ENCODE measurements at regions not wholly inside any gene's neighbourhood (a gene's known extent, or its start where the extent isn't known, plus 50 kb on each side); places are given as distances from the start of the nearest gene placed in this dataset.

- Histone ChIP-seq H2BK20ac (ENCODE audit: low read length) (no peak overlapping the region), H2BK15ac (ENCODE audit: low read length) (no peak overlapping the region), H3K27me3 (replicated peaks in 1 of 4; ENCODE audit: control insufficient read depth in 3 of 4, extremely low read depth in 1 of 4, insufficient read depth in 3 of 4, low read length in 3 of 4) (no peaks in the 10 kb centered on the region), H3K4me2 (ENCODE audit: insufficient read depth in 1 of 2, low read depth in 2 of 2, low read length in 2 of 2) (no peak overlapping the region), H4K91ac (replicated peaks; ENCODE audit: insufficient read length, low read length) (no peak overlapping the region), H3K4me3 (ENCODE audit: extremely low read depth in 1 of 4, insufficient read depth in 2 of 4, low read depth in 3 of 4, low read length in 4 of 4) (no peak overlapping the region), H3K56ac (replicated peaks; ENCODE audit: insufficient read length, low read depth, low read length) (no peak overlapping the region), H3K36me3 (ENCODE audit: control insufficient read depth in 2 of 4, insufficient read depth in 4 of 4, low read length in 3 of 4) (no peaks in the 10 kb centered on the region), H4K20me1 (replicated peaks in 1 of 2; ENCODE audit: control insufficient read depth in 1 of 2, insufficient read depth in 2 of 2, low read length in 2 of 2) (no peaks in the 10 kb centered on the region), H3K9me3 (ENCODE audit: insufficient read depth in 2 of 2, low read depth in 1 of 2, low read length in 1 of 2) (no peaks in the 10 kb centered on the region), H3K4ac (replicated peaks; ENCODE audit: insufficient read length, low read depth, low read length) (no peak overlapping the region), H3K79me2 (ENCODE audit: control insufficient read depth in 1 of 2, insufficient read depth in 2 of 2, low read length in 2 of 2) (no peaks in the 10 kb centered on the region), H3K27ac (ENCODE audit: low read depth, low read length) (no peak overlapping the region), H3K14ac (ENCODE audit: insufficient read length) (no peak overlapping the region), H3K79me1 (ENCODE audit: low read depth, low read length) (no peaks in the 10 kb centered on the region), H3K18ac (ENCODE audit: extremely low read depth, low read length) (no peak overlapping the region), H2BK5ac (ENCODE audit: low read depth, low read length) (no peak overlapping the region), H2BK120ac (replicated peaks; ENCODE audit: low read depth, low read length) (no peak overlapping the region), H2AK5ac (ENCODE audit: low read depth, low read length) (no peak overlapping the region), H4K5ac (ENCODE audit: insufficient read length, low read depth, low read length) (no peak overlapping the region), H2BK12ac (ENCODE audit: low read depth, low read length) (no peak overlapping the region), H3K9ac (replicated peaks in 1 of 4; ENCODE audit: extremely low read depth in 1 of 4, low read depth in 3 of 4, low read length in 3 of 4) (no peak overlapping the region), H2AFZ (ENCODE audit: low read length) (no peak overlapping the region), H3K23ac (ENCODE audit: insufficient read length) (no peak overlapping the region), H4K8ac (ENCODE audit: extremely low read depth, insufficient read depth, low read length) (no peak overlapping the region), H3K4me1 (replicated peaks in 1 of 4; ENCODE audit: control insufficient read depth in 3 of 4, insufficient read depth in 4 of 4, low read length in 3 of 4) (no peaks in the 10 kb centered on the region), H3K23me2 (ENCODE audit: low read depth, low read length) (no peaks in the 10 kb centered on the region)
- POLR2A ChIA-PET (ENCODE audit: partially characterized antibody), result no interaction called here
- TF ChIP-seq CREB1 (IDR thresholded peaks at IDR 0.05), result no peak
- TF ChIP-seq CEBPB (IDR thresholded peaks at IDR 0.05; ENCODE audit: low read depth, low read length), result no peak
- no peak for TF ChIP-seq JUND (IDR thresholded peaks at IDR 0.05; ENCODE audit: low read length)
- TF ChIP-seq E2F6 (IDR thresholded peaks at IDR 0.05), result no peak
- no peak for TF ChIP-seq NANOG (IDR thresholded peaks at IDR 0.05; ENCODE audit: insufficient read depth, low read depth, low read length, poor library complexity, severe bottlenecking)
- TF ChIP-seq TEAD4 (IDR thresholded peaks at IDR 0.05; ENCODE audit: low read depth, low read length), result no peak
- no peak for TF ChIP-seq PHF8 (conservative IDR thresholded peaks at IDR 0.05; ENCODE audit: low read depth, low read length)
- CTCF ChIA-PET (ENCODE audit: partially characterized antibody), result interaction anchor here (0.9 kb wide), 1 partner anchor 9 kb away, joined by 3 read pairs; no protein-coding TSS in a partner anchor
- DNase-seq (ENCODE audit: low read depth in 1 of 2, low spot score in 2 of 2) (no peak), FAIRE-seq (no peak)
Observed at GRCh38 chr4:30808276-30808675, 88.1 kb downstream of the PCDH7 start.
